Skeletal muscle tissue (tissue), 3 donors: ENCODE measurements at regions not wholly inside any gene's neighbourhood (a gene's known extent, or its start where the extent isn't known, plus 50 kb on each side); places are given as distances from the start of the nearest gene placed in this dataset.

ENCODE experiments used
- H3K27ac ChIP-seq: one replicate; pipeline ENCODE4 v1.7.0; 2013; ENCODE audit warnings: mild to moderate bottlenecking, low read depth, low read length, inconsistent platforms
- H3K27me3 ChIP-seq, 3 donors: one replicate each; pipeline ENCODE4 v1.7.0; 2013; ENCODE audit warnings: low read length in 3 of 3; ENCODE audit not compliant: control insufficient read depth in 3 of 3, insufficient read depth in 3 of 3
- H3K36me3 ChIP-seq, 3 donors: one replicate each; pipeline ENCODE4 v1.7.0; 2013; ENCODE audit warnings: low read length in 3 of 3; ENCODE audit not compliant: control insufficient read depth in 3 of 3, insufficient read depth in 3 of 3
- H3K4me1 ChIP-seq, 3 donors: one replicate each; pipeline ENCODE4 v1.7.0; 2013; ENCODE audit warnings: low read length in 3 of 3, mild to moderate bottlenecking in 3 of 3; ENCODE audit not compliant: control insufficient read depth in 3 of 3, insufficient read depth in 3 of 3
- H3K4me3 ChIP-seq, 3 donors: one replicate each; pipeline ENCODE4 v1.7.0; 2013; ENCODE audit warnings: low read length in 3 of 3
- H3K9ac ChIP-seq, 3 donors: one replicate each; pipeline ENCODE4 v1.7.0; 2013; ENCODE audit warnings: low read length in 3 of 3, mild to moderate bottlenecking in 3 of 3, moderate library complexity in 2 of 3, low read depth in 1 of 3
- H3K9me3 ChIP-seq, 3 donors: one replicate each; pipeline ENCODE4 v1.7.0; 2013; ENCODE audit warnings: low read length in 3 of 3; ENCODE audit not compliant: control insufficient read depth in 3 of 3
- donor health status: Osteomylitis.

DNA sequence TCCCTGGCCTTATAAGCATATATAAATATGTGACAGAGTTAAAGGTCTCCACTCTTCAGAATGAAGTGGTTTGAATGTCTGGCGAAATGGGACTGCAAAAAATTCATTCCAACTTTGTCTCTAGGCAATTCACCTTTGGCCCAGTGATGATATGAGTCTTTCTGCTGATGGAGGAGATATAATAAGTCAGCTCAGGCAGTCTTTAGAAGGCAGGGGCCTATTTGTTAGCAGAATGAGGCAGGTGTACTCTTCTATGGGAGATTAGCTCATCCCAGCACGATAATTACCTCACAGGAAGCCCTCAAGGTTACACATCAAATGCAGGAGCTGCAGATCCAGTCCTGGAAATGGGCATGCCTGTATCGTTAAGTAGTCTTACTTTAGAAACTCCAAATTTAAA is 300.5 kb downstream of the NR2F1-AS1 start:
- Histone ChIP-seq H3K36me3 (no peaks in the 10 kb centered on the region), H3K27me3 (no peaks in the 10 kb centered on the region), H3K4me3 (no peak overlapping the region), H3K27ac (no peak overlapping the region), H3K4me1 (no peaks in the 10 kb centered on the region), H3K9ac (no peak overlapping the region), H3K9me3 (no peaks in the 10 kb centered on the region)

DNA sequence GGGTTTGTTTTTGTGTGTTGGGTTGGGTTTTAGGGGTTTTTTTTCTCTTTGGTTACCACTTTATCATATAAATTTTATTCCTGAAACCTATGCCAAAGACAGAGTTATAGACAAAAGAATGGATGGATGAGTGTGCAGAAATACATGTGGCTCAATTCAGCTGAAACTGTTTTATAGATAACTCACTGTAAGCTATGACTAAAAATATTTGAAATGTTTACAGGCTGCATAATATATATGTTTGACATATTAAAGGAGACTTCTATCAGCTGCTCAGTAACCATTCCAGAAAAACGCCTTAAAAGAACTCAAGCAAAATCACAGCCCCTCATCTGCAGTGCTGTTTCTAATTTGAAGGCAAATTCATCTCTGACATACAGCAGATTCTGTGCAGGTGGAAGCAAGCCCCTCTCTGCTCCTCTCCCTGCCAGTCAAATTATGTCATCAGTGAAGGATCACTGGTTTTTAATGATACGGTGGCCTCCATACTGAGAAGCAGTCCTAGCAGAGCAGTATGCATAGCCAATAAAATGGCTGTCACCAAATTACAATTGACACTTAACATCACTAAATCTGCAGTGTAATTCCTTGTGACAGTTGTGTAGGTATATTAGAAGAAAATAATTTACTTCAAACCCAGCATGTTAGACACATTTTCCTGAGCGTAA is 301.6 kb downstream of the NR2F1-AS1 start:
- Histone ChIP-seq H3K27ac (no peak overlapping the region), H3K9me3 (no peaks in the 10 kb centered on the region), H3K4me1 (no peaks in the 10 kb centered on the region), H3K4me3 (no peak overlapping the region), H3K36me3 (no peaks in the 10 kb centered on the region), H3K27me3 (no peaks in the 10 kb centered on the region), H3K9ac (no peak overlapping the region)

DNA sequence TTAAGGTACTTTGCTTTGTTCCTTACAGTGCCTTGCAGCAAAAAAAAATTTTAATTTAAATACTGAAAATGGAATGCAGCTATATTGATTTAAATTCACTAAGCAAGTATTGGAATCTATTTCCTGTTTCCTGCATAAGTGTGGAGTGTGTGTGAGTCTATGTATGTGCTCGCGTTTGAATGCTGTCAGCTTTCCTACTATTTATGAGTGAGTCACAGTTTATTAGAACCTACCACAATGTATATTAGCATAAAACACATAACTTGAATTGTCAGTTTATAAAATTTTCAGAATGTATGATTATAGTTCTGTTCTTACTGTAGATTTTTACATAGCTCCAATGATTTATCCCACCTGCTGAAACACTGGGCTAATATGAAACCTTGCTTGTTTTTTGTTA is 302.1 kb downstream of the NR2F1-AS1 start:
- no peak overlapping the region for H3K27ac ChIP-seq
- H3K36me3 ChIP-seq = no peaks in the 10 kb centered on the region
- H3K4me1 ChIP-seq = no peaks in the 10 kb centered on the region
- H3K9me3 ChIP-seq = no peaks in the 10 kb centered on the region
- H3K9ac ChIP-seq = no peak overlapping the region
- no peaks in the 10 kb centered on the region for H3K27me3 ChIP-seq
- no peak overlapping the region for H3K4me3 ChIP-seq

DNA sequence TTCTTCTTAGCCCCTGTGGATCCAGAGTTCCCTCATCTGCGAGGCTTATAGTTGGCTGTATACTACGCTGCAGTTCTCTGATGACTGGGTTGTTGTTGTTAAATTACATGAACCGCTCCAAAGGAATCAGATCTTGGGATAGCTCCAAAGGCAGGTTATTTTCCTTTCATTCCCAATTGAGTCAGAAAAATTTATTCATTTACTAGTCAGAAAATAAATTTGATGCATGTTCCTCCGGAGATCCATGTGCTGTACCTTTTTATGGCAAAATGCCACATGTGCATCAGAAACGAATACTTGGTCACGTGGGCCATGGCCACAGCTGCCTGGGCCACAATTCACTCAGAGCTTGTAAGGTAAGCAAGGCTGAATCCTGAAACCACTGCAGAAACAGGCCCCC is 304.0 kb downstream of the NR2F1-AS1 start:
- Histone ChIP-seq H3K4me3 (no peak overlapping the region), H3K27ac (no peak overlapping the region), H3K9ac (no peak overlapping the region), H3K9me3 (no peaks in the 10 kb centered on the region), H3K36me3 (no peaks in the 10 kb centered on the region), H3K27me3 (no peaks in the 10 kb centered on the region), H3K4me1 (no peaks in the 10 kb centered on the region)

DNA sequence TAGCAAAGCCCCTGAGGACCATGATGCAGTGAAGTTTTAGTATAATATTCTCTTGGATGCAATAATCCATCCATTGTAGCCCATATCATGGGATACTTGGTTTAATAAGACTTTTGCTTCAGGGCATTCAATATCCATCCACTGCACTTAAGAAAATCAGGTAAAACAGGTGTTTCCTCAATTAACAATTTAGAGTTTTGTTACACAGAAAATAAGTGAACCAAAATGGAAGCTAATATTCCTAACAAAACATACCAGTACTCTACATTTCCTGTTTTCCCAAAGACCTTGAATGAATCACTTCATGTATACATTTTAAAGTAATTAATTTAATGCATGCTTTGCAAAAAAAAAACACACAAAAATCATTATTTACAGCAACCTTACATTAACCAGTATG is 305.6 kb downstream of the NR2F1-AS1 start:
- Histone ChIP-seq H3K4me1 (no peaks in the 10 kb centered on the region), H3K9me3 (no peaks in the 10 kb centered on the region), H3K4me3 (no peak overlapping the region), H3K27ac (no peak overlapping the region), H3K36me3 (no peaks in the 10 kb centered on the region), H3K27me3 (no peaks in the 10 kb centered on the region), H3K9ac (no peak overlapping the region)

DNA sequence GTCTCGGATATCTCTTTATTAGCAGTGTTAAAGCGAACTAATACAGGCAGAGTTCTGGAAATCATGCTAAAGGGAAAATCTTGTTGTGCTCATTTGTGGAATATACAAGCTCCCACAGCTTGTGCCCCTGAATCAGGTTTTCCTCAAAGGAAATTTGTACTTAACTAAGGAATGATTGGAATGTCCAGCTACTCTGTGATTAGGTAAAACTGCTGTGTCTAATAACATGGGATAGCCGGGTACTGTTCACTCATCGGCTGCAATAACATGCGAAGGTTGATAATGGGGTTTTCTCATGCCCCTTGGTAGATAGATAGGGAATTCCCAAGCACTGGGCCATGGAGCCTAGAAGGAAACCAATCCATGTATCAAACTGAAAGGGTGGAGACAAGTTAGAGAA is 306.7 kb downstream of the NR2F1-AS1 start:
- H3K27ac ChIP-seq = no peak overlapping the region
- H3K4me1 ChIP-seq = no peaks in the 10 kb centered on the region
- H3K9ac ChIP-seq = no peak overlapping the region
- H3K36me3 ChIP-seq = no peaks in the 10 kb centered on the region
- no peak overlapping the region for H3K4me3 ChIP-seq
- H3K27me3 ChIP-seq = no peaks in the 10 kb centered on the region
- no peaks in the 10 kb centered on the region for H3K9me3 ChIP-seq

DNA sequence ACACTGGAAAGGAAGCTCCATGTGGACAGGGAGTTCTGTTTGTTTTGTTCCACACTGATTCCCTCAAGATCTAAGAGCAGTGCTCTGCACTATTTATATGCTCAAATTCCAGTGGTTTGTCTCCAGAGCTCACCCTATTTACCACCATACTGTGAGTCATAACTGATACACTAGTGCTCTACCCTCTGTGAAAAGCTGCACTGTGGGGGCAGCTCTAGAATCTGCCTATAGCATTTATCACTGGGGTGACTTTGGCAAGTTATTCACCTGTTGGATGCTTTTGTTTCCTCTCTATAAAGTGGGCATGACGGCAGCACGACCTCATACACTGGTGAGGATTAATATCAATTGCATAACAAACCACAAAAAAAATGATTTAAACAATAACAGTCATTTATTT is 307.8 kb downstream of the NR2F1-AS1 start:
- Histone ChIP-seq H3K9me3 (no peaks in the 10 kb centered on the region), H3K27me3 (no peaks in the 10 kb centered on the region), H3K4me3 (no peak overlapping the region), H3K9ac (no peak overlapping the region), H3K27ac (no peak overlapping the region), H3K4me1 (no peaks in the 10 kb centered on the region), H3K36me3 (no peaks in the 10 kb centered on the region)

DNA sequence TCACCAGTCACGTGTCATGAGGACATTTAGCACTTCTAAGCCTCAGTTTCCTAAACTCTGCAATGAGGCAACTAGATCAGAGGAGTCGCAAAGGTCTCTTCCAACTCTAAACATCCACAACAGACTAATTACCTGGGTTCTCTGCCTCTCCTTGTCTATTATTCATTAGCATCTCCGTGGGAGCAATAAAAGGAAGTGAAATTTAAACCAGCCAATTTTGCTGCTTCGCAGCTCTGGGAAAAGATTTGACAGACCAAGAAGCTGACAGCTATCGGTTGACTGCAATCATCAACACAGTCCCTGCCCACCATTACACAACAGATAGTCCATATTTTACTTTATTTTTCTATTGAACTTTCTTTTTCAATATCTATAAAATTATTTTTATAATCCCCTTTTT is 308.9 kb downstream of the NR2F1-AS1 start:
- Histone ChIP-seq H3K9me3 (peaks cover 0 to 5% (median 0%) of the 10 kb centered on the region in 3 donors), H3K27ac (no peak overlapping the region), H3K27me3 (no peaks in the 10 kb centered on the region)

DNA sequence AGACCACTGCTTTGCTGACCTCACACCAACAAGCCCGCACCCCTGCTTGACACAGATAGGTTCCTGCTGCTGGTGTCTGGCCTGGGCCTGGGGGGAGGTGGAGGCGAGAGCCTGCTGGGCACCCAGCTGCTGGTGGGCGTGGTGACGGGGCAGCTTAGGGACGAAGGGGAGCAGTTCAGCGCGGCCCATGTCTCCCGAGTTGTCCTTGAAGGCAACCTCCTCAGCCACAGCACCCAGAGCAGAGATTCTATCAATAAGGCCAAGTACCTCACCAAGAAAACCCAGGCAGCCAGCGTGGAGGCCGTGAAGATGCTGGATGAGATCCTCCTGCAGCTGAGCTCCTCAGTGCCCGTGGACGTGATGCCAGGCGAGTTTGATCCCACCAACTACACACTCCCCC is 313.3 kb downstream of the NR2F1-AS1 start:
- H3K36me3 ChIP-seq = no peaks in the 10 kb centered on the region
- H3K27ac ChIP-seq = no peak overlapping the region
- H3K9ac ChIP-seq = no peak overlapping the region
- H3K9me3 ChIP-seq = peaks cover 0 to 5% (median 0%) of the 10 kb centered on the region in 3 donors
- no peak overlapping the region for H3K4me3 ChIP-seq
- no peaks in the 10 kb centered on the region for H3K4me1 ChIP-seq
- no peaks in the 10 kb centered on the region for H3K27me3 ChIP-seq

More for the DNA sequence above, 308.9 kb downstream of the NR2F1-AS1 start:
- no peak overlapping the region for H3K9ac ChIP-seq
- H3K36me3 ChIP-seq = no peaks in the 10 kb centered on the region
- no peaks in the 10 kb centered on the region for H3K4me1 ChIP-seq
- no peak overlapping the region for H3K4me3 ChIP-seq

DNA sequence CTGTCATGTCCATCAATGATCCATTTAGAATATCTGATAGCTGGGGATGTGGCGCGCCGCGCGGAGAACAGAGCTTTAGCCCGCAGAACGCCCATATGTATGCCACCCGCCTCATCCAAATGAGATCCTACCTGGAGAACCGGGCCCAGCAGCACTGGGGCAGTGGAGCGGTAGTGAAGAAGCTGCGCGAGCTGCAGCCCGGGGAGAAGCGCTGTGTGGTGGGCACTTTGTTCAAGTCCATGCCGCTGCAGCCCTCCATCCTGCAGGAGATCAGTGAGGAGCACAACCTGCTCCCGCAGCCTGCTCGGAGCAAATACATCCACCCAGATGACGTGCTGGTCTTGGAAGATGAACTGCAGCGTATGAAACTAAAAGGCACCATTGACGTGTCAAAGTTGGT is 313.7 kb downstream of the NR2F1-AS1 start:
- Histone ChIP-seq H3K27me3 (no peaks in the 10 kb centered on the region), H3K9me3 (peaks cover 0 to 5% (median 0%) of the 10 kb centered on the region in 3 donors), H3K27ac (no peak overlapping the region), H3K4me1 (no peaks in the 10 kb centered on the region), H3K9ac (no peak overlapping the region), H3K36me3 (no peaks in the 10 kb centered on the region), H3K4me3 (no peak overlapping the region)
